NCI-H2171 treated with DMSO at 0.1 percent for 48 hours (cell line): ENCODE measurements at regions not wholly inside any gene's neighbourhood (a gene's known extent, or its start where the extent isn't known, plus 50 kb on each side); places are given as distances from the start of the nearest gene placed in this dataset.

Source experiments
- DNase-seq: peaks from one replicate; lab custom pipeline; 2025; lab: John Stamatoyannopoulos, UW

- no peak for DNase-seq
Observed at GRCh38 chr11:29351301-29351873, 665.4 kb downstream of the KCNA4 start.

- DNase-seq = peak; percentile 37
Observed at GRCh38 chr11:29343465-29344333, 673.1 kb downstream of the KCNA4 start.

- DNase-seq = no peak
Observed at GRCh38 chr11:29336727-29337575, 679.9 kb downstream of the KCNA4 start.

GRCh38 chr11:29334776-29335130 lies 682.1 kb downstream of the KCNA4 start:
- no peak for DNase-seq

DNA sequence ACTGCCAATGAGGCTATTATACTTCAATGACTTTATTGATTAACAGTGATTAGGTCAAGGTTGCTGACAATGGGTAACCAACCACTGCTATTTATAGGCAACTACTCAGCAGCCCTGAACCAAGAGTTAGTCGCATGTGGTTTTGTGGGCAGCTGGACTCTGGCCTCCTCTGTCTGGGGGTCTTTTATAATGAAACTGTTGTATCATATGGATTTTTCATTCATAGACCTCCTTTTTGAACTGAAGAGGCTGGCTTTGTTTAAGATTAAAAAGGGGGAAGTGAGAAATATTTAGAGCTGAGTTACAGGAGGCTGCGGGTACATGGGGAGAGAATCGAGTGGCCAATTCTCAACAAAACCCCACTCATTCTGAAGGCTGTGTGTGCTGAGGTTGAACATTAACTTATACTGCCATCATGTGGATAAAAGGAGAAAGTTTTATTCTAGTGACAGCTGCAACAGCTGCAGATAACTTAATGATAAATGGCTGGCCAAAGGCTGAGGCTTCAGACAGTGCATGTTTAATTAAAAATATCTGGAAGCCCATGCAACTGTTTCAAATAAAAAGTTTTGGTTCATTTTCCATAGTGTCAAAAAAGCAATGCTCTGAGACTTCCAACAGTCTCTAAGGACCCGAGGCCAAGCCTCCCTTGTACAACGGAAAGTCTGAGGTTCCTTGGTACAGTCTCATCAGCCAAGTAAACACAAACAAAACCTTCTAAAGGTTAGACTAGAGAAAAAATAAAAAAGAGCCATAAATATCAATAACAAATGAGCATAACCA lies 682.6 kb downstream of the KCNA4 start:
- DNase-seq = peak; percentile 54

GRCh38 chr11:29331451-29332010 lies 685.3 kb downstream of the KCNA4 start:
- DNase-seq = no peak

DNA sequence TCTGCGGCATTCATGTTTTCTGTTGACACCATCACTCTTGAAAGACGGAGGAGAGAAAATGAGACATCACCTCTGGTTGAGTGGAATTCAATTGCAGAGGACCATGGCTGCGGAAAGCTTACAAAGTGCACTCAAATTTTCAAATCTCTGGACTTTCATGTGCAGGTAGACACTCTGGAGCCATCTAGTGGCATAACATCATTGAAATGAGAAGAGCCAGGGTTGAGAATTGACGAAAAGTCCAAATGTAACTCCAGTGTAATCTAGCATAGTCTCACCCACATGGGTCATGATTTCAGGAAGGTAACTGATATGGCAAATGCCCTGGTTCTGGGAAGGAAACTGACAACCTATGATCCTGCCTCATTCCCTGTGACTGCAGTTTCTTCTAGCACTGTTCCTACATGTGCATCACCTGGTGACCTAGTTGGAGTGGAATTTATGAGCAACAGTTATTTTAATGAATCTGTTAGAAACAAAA lies 687.8 kb downstream of the KCNA4 start:
- DNase-seq = peak; percentile 70

- no peak for DNase-seq
Observed at GRCh38 chr11:29327891-29328290, 688.9 kb downstream of the KCNA4 start.

DNA sequence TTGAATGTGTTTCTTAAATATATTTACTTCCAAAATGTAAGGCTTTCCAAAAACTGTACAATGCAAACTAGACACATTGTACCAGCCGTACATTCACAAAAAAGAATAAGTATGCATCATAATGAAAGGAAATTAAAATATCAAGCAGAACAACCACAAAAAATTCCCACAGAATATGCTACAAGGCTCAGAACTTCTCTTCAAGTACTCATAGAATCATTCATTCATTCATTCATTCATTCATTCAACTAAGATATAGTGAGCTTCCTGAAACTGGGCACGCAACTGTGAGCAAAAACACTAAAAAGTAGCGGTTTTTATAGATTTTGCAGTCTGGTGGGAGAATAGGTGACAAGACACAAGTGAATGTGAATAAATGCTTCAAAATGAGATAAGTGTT lies 690.1 kb downstream of the KCNA4 start:
- DNase-seq = no peak

- DNase-seq = peak; percentile 26
Observed at GRCh38 chr11:29324328-29324727, 692.5 kb downstream of the KCNA4 start.

DNA sequence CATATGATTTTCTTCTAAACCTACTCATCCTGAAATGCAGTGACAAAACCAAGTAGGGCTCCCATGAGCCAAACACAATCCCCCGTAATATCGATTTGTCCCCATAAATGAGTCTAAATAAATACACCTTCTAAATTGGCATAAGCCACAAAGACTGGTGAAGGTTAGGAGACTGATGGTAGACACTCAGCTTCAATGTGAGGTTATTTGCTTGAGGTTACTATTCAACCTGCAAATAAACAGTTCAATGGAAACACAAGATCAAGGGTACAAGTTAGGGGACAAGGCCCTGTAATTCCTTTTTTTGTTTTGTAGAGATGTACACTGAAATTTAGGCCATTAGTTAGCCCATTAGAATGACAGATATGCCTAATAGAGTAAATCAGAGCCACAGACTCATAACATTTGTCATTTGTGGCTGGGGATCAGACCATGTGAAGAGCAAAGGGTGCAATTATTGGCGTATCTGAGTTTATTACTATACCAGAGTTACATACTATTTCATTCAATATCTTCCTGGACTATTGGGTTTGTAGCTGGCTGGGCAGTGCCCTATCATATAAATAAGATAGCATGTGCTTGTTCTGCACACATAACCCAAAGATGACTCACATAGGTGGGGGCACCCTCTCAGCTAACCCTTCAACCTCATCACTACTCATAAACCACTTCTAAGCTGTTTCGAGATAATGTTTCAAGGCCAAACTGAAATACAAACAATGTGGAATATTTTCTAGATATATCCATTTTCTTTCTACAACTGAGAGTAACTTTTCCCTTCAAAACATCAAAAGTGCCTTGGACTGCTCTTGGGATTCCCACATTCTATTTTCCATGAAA lies 695.3 kb downstream of the KCNA4 start:
- DNase-seq = no peak

- DNase-seq = no peak
Observed at GRCh38 chr11:29320196-29320595, 696.6 kb downstream of the KCNA4 start.

GRCh38 chr11:29319210-29319609 lies 697.6 kb downstream of the KCNA4 start:
- no peak for DNase-seq

- DNase-seq = no peak
Observed at GRCh38 chr11:29318134-29318845, 698.5 kb downstream of the KCNA4 start.

DNA sequence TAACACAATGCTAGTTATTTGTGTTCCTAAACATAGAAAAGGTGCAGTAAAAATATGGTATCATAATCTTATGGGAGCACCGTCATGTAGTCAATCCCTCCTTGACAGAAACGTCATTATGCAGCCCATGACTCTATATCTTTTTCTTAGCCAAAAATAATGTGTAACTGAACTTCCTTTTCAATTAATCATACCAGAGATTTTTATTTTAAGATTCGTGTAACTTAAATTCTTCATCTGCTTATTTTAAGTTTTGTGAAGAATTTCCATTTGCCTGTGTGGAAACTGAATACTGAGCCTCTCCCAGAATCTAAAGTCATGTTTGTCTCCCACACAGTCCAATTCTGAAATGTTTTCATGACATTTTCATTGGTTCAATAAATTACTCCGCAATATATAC lies 699.1 kb downstream of the KCNA4 start:
- no peak for DNase-seq

- no peak for DNase-seq
Observed at GRCh38 chr11:29315275-29315674, 701.6 kb downstream of the KCNA4 start.

GRCh38 chr11:29314211-29314610 lies 702.6 kb downstream of the KCNA4 start:
- no peak for DNase-seq

- no peak for DNase-seq
Observed at GRCh38 chr11:29312812-29313211, 704.0 kb downstream of the KCNA4 start.

DNA sequence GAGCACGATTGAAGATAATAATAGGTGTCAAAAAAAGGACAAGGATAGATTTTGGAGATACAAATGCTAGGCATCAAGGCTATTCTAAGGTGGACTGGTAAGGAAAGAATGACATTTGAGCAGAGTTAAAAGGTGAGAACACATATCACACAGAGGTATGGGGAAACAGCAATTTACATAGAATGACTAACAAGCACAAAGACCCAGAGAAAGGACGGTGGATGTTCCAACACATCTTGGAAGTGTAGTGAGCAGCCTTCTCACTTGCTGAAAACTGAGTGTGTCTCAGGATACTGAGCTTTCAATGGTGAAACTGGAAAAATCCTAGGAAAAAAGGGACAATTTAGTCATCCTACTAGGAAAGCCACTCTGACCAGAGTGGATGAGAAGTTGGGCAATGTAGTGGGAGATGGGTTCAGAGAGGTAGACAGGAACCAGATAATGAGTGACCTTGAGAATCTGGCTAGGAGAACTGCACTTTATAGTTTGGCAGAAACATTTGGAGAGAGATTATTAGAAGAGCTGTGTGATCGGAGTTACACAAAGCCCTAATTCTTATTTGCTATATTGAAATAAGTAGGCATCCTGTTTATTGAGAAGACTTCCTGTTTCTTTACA lies 706.0 kb downstream of the KCNA4 start:
- DNase-seq = no peak
